IgD-negative memory B cell (primary cell): ENCODE measurements at regions not wholly inside any gene's neighbourhood (a gene's known extent, or its start where the extent isn't known, plus 50 kb on each side); places are given as distances from the start of the nearest gene placed in this dataset.

ENCODE experiments used
- H3K27ac Mint-ChIP-seq, 3 donors: one replicate each; pipeline ENCODE4 v1.8.0; 2020 to 2022; ENCODE audit warnings: mild to moderate bottlenecking in 3 of 3, mixed read lengths in 3 of 3, moderate library complexity in 1 of 3
- H3K27me3 Mint-ChIP-seq: one replicate; pipeline ENCODE4 v1.8.0; 2021; ENCODE audit warnings: mixed read lengths
- H3K36me3 Mint-ChIP-seq: one replicate; pipeline ENCODE4 v1.8.0; 2020; ENCODE audit warnings: mild to moderate bottlenecking, mixed read lengths
- H3K4me1 Mint-ChIP-seq, 3 donors: one replicate each; pipeline ENCODE4 v1.8.0; 2020 to 2022; ENCODE audit warnings: mixed read lengths in 3 of 3, mild to moderate bottlenecking in 1 of 3
- H3K4me3 Mint-ChIP-seq, 4 donors: one replicate each; pipeline ENCODE4 v1.8.0; 2020 to 2022; ENCODE audit warnings: mild to moderate bottlenecking in 4 of 4, mixed read lengths in 4 of 4, moderate library complexity in 3 of 4
- H3K9me3 Mint-ChIP-seq, 3 donors: one replicate each; pipeline ENCODE4 v1.8.0; 2020 to 2021; ENCODE audit warnings: mixed read lengths in 3 of 3, mild to moderate bottlenecking in 1 of 3

- Mint-ChIP-seq H3K4me1 (no peaks in the 10 kb centered on the region), H3K27me3 (peaks cover 1% of the 10 kb centered on the region), H3K36me3 (no peaks in the 10 kb centered on the region), H3K4me3 (no peak overlapping the region), H3K27ac (no peak overlapping the region), H3K9me3 (peaks cover 0 to 4% (median 3%) of the 10 kb centered on the region in 3 donors)
These were observed 312.1 kb downstream of the PPP1R2C start for GRCh38 chrX:42465821-42466220.

GRCh38 chrX:42463706-42464490 lies 314.1 kb downstream of the PPP1R2C start:
- H3K4me1 Mint-ChIP-seq = no peaks in the 10 kb centered on the region
- no peaks in the 10 kb centered on the region for H3K36me3 Mint-ChIP-seq
- H3K27me3 Mint-ChIP-seq = peaks cover 1% of the 10 kb centered on the region
- H3K27ac Mint-ChIP-seq = peak overlapping the region in 1 of 3 donors; percentile 89
- no peak overlapping the region for H3K4me3 Mint-ChIP-seq
- peaks cover 0 to 4% (median 3%) of the 10 kb centered on the region in 3 donors for H3K9me3 Mint-ChIP-seq

GRCh38 chrX:42462917-42463316 lies 315.0 kb downstream of the PPP1R2C start:
- peaks cover 0 to 4% (median 3%) of the 10 kb centered on the region in 3 donors for H3K9me3 Mint-ChIP-seq
- peak overlapping the region in 1 of 3 donors; percentile 89 for H3K27ac Mint-ChIP-seq
- no peak overlapping the region for H3K4me3 Mint-ChIP-seq
- no peaks in the 10 kb centered on the region for H3K4me1 Mint-ChIP-seq
- no peaks in the 10 kb centered on the region for H3K36me3 Mint-ChIP-seq
- no peaks in the 10 kb centered on the region for H3K27me3 Mint-ChIP-seq

- no peaks in the 10 kb centered on the region for H3K36me3 Mint-ChIP-seq
- no peaks in the 10 kb centered on the region for H3K27me3 Mint-ChIP-seq
- H3K9me3 Mint-ChIP-seq = peaks cover 0 to 4% (median 3%) of the 10 kb centered on the region in 3 donors
- H3K4me1 Mint-ChIP-seq = no peaks in the 10 kb centered on the region
- no peak overlapping the region for H3K4me3 Mint-ChIP-seq
- no peak overlapping the region for H3K27ac Mint-ChIP-seq
These were observed 317.3 kb downstream of the PPP1R2C start for GRCh38 chrX:42460706-42461105.

GRCh38 chrX:42459735-42460134 lies 318.2 kb downstream of the PPP1R2C start:
- Mint-ChIP-seq H3K4me3 (no peak overlapping the region), H3K36me3 (no peaks in the 10 kb centered on the region), H3K4me1 (no peaks in the 10 kb centered on the region), H3K27ac (no peak overlapping the region), H3K9me3 (peaks cover 0 to 4% (median 3%) of the 10 kb centered on the region in 3 donors), H3K27me3 (no peaks in the 10 kb centered on the region)

- H3K9me3 Mint-ChIP-seq = peaks cover 0 to 2% (median 0%) of the 10 kb centered on the region in 3 donors
- H3K4me1 Mint-ChIP-seq = peaks cover 0 to 3% (median 0%) of the 10 kb centered on the region in 3 donors
- no peaks in the 10 kb centered on the region for H3K36me3 Mint-ChIP-seq
- H3K4me3 Mint-ChIP-seq = no peak overlapping the region
- H3K27me3 Mint-ChIP-seq = no peaks in the 10 kb centered on the region
- H3K27ac Mint-ChIP-seq = no peak overlapping the region
These were observed 321.7 kb downstream of the PPP1R2C start for GRCh38 chrX:42456176-42456700.

GRCh38 chrX:42450228-42450627 lies 327.7 kb downstream of the PPP1R2C start:
- no peak overlapping the region for H3K4me3 Mint-ChIP-seq
- peaks cover 1% of the 10 kb centered on the region for H3K27me3 Mint-ChIP-seq
- no peak overlapping the region for H3K27ac Mint-ChIP-seq
- no peaks in the 10 kb centered on the region for H3K36me3 Mint-ChIP-seq
- H3K4me1 Mint-ChIP-seq = peaks cover 0 to 3% (median 0%) of the 10 kb centered on the region in 3 donors
- peaks cover 1 to 8% (median 7%) of the 10 kb centered on the region in 3 donors for H3K9me3 Mint-ChIP-seq

GRCh38 chrX:42443267-42443666 lies 334.7 kb downstream of the PPP1R2C start:
- H3K36me3 Mint-ChIP-seq = no peaks in the 10 kb centered on the region
- no peaks in the 10 kb centered on the region for H3K4me1 Mint-ChIP-seq
- no peak overlapping the region for H3K27ac Mint-ChIP-seq
- peaks cover 2% of the 10 kb centered on the region for H3K27me3 Mint-ChIP-seq
- peaks cover 4 to 15% (median 14%) of the 10 kb centered on the region in 3 donors for H3K9me3 Mint-ChIP-seq
- H3K4me3 Mint-ChIP-seq = no peak overlapping the region

GRCh38 chrX:42442745-42443144 lies 335.2 kb downstream of the PPP1R2C start:
- Mint-ChIP-seq H3K9me3 (peaks cover 4 to 15% (median 14%) of the 10 kb centered on the region in 3 donors), H3K4me3 (no peak overlapping the region), H3K27ac (no peak overlapping the region), H3K27me3 (peaks cover 2% of the 10 kb centered on the region), H3K4me1 (no peaks in the 10 kb centered on the region), H3K36me3 (no peaks in the 10 kb centered on the region)

- Mint-ChIP-seq H3K9me3 (peaks cover 4 to 9% (median 5%) of the 10 kb centered on the region in 3 donors), H3K4me1 (no peaks in the 10 kb centered on the region), H3K4me3 (no peak overlapping the region), H3K27ac (no peak overlapping the region), H3K36me3 (no peaks in the 10 kb centered on the region), H3K27me3 (peaks cover 5% of the 10 kb centered on the region)
These were observed 340.8 kb downstream of the PPP1R2C start for GRCh38 chrX:42437211-42437610.

GRCh38 chrX:42434458-42435166 lies 343.4 kb downstream of the PPP1R2C start:
- Mint-ChIP-seq H3K27ac (no peak overlapping the region), H3K4me1 (no peaks in the 10 kb centered on the region), H3K4me3 (no peak overlapping the region), H3K36me3 (no peaks in the 10 kb centered on the region), H3K9me3 (peaks cover 2 to 10% (median 5%) of the 10 kb centered on the region in 3 donors), H3K27me3 (peaks cover 4% of the 10 kb centered on the region)

- Mint-ChIP-seq H3K4me3 (no peak overlapping the region), H3K27me3 (peaks cover 4% of the 10 kb centered on the region), H3K9me3 (peaks cover 0 to 10% (median 5%) of the 10 kb centered on the region in 3 donors), H3K4me1 (no peaks in the 10 kb centered on the region), H3K27ac (no peak overlapping the region), H3K36me3 (no peaks in the 10 kb centered on the region)
These were observed 345.4 kb downstream of the PPP1R2C start for GRCh38 chrX:42432552-42432951.

- Mint-ChIP-seq H3K27ac (no peak overlapping the region), H3K9me3 (peaks cover 0 to 2% (median 0%) of the 10 kb centered on the region in 3 donors), H3K36me3 (no peaks in the 10 kb centered on the region)
These were observed 355.0 kb downstream of the PPP1R2C start for GRCh38 chrX:42422961-42423360.

GRCh38 chrX:42420426-42420825 lies 357.5 kb downstream of the PPP1R2C start:
- no peak overlapping the region for H3K27ac Mint-ChIP-seq

More at GRCh38 chrX:42422961-42423360, 355.0 kb downstream of the PPP1R2C start:
- Mint-ChIP-seq H3K4me3 (no peak overlapping the region), H3K4me1 (no peaks in the 10 kb centered on the region), H3K27me3 (peaks cover 5% of the 10 kb centered on the region)

GRCh38 chrX:42415636-42416035 lies 362.3 kb downstream of the PPP1R2C start:
- H3K4me3 Mint-ChIP-seq = no peak overlapping the region
- H3K27ac Mint-ChIP-seq = no peak overlapping the region
- H3K4me1 Mint-ChIP-seq = peaks cover 0 to 2% (median 0%) of the 10 kb centered on the region in 3 donors
- peaks cover 3 to 12% (median 11%) of the 10 kb centered on the region in 3 donors for H3K9me3 Mint-ChIP-seq
- H3K27me3 Mint-ChIP-seq = peaks cover 6% of the 10 kb centered on the region
- H3K36me3 Mint-ChIP-seq = peaks cover 3% of the 10 kb centered on the region

More at GRCh38 chrX:42420426-42420825, 357.5 kb downstream of the PPP1R2C start:
- H3K4me1 Mint-ChIP-seq = no peaks in the 10 kb centered on the region
- peaks cover 0 to 2% (median 0%) of the 10 kb centered on the region in 3 donors for H3K9me3 Mint-ChIP-seq
- peaks cover 8% of the 10 kb centered on the region for H3K27me3 Mint-ChIP-seq
- peaks cover 3% of the 10 kb centered on the region for H3K36me3 Mint-ChIP-seq
- no peak overlapping the region for H3K4me3 Mint-ChIP-seq
